ENCODE measurements at regions not wholly inside any gene's neighbourhood (a gene's known extent, or its start where the extent isn't known, plus 50 kb on each side); places are given as distances from the start of the nearest gene placed in this dataset.

GRCh38 chr9:784202-784601 lies 57.3 kb upstream of the DMRT1 start:
- no peaks in the 10 kb centered on the region for H3K27me3 ChIP-seq (ENCODE audit: control insufficient read depth, insufficient read depth, low read length)
- no peak overlapping the region for H2BK20ac ChIP-seq (ENCODE audit: low read depth, low read length)
- H3K56ac ChIP-seq (ENCODE audit: extremely low read depth, insufficient read depth, low read length): no peak overlapping the region
- POLR2A ChIA-PET (ENCODE audit: unreplicated experiment): no interaction called here
- H4K8ac ChIP-seq (ENCODE audit: low read depth in 2 of 2, low read length in 2 of 2): no peak overlapping the region
- no peak overlapping the region for H3K4me3 ChIP-seq (ENCODE audit: insufficient read depth, low read depth, low read length)
- H3K9me1 ChIP-seq (ENCODE audit: insufficient read depth, low read length): no peaks in the 10 kb centered on the region
- H2BK120ac ChIP-seq (ENCODE audit: low read depth, low read length): no peak overlapping the region
- H3K27ac ChIP-seq (ENCODE audit: insufficient read depth, low read length): no peak overlapping the region
- BruUV-seq (replicated peaks): no TSS peak
- H2AFZ ChIP-seq (replicated peaks; ENCODE audit: low read length, poor library complexity): peak overlapping the region; percentile 16
- H3K9me3 ChIP-seq (ENCODE audit: control insufficient read depth, insufficient read depth, low read length): no peaks in the 10 kb centered on the region
- H4K20me1 ChIP-seq (ENCODE audit: insufficient read depth, low read length): no peaks in the 10 kb centered on the region
- WGBS, 2 experiments (ENCODE audit: extremely low coverage in 2 of 2, insufficient read length in 1 of 2): no CpG with 5 or more reads among the region's 1 CpG
- H2AK9ac ChIP-seq (replicated peaks; ENCODE audit: low read depth, low read length, poor library complexity): no peak overlapping the region
- H4K5ac ChIP-seq (ENCODE audit: low read depth, low read length): no peak overlapping the region
- no peak overlapping the region for H3K23ac ChIP-seq (ENCODE audit: low read depth, low read length)
- H4K91ac ChIP-seq (ENCODE audit: insufficient read depth, low read depth, low read length): no peak overlapping the region
- no peak overlapping the region for H3K14ac ChIP-seq (replicated peaks; ENCODE audit: low read depth, low read length)
- CTCF ChIA-PET: no interaction called here
- H2BK15ac ChIP-seq (ENCODE audit: low read depth, low read length): no peak overlapping the region
- intact Hi-C loops (cut with micrococcal nuclease): no loop called here
- H3K9ac ChIP-seq (ENCODE audit: low read depth, low read length): no peak overlapping the region
- no peaks in the 10 kb centered on the region for H3K79me1 ChIP-seq (ENCODE audit: low read depth in 1 of 2, low read length in 2 of 2)
- H3K4ac ChIP-seq (ENCODE audit: low read depth, low read length): no peak overlapping the region
- no peak overlapping the region for H2BK5ac ChIP-seq (ENCODE audit: low read depth, low read length, poor library complexity, severe bottlenecking)
- H3K4me1 ChIP-seq (ENCODE audit: control insufficient read depth, insufficient read depth, low read length): peaks cover 3% of the 10 kb centered on the region; the same call in 1 of the 2 replicates
- no peak overlapping the region for H3K18ac ChIP-seq (ENCODE audit: low read depth, low read length)
- dilution Hi-C loops (cut with HindIII; ENCODE audit: low sequenced_read_pairs, unreplicated experiment): no loop called here
- DNase-seq (peak; percentile 52), ATAC-seq (ENCODE audit: low read depth) (no peak)
- H2AK5ac ChIP-seq (ENCODE audit: low read depth, low read length): no peak overlapping the region
- in situ Hi-C loops (cut with MboI; ENCODE audit: low sequenced_read_pairs): no loop called here
- H3K4me2 ChIP-seq (ENCODE audit: low read depth, low read length): no peak overlapping the region
- H3K36me3 ChIP-seq (ENCODE audit: control insufficient read depth, insufficient read depth, low read length): no peaks in the 10 kb centered on the region
- TF ChIP-seq POLR2A (IDR thresholded peaks at IDR 0.05; ENCODE audit: low read depth, low read length) (no peak), MAFK (IDR thresholded peaks at IDR 0.05; ENCODE audit: low read depth, low read length) (no peak), RFX5 (IDR thresholded peaks at IDR 0.05; ENCODE audit: low read depth, low read length) (no peak), RAD21 (IDR thresholded peaks at IDR 0.05; ENCODE audit: low read length) (no peak), MXI1 (IDR thresholded peaks at IDR 0.05; ENCODE audit: borderline replicate concordance, low read depth, low read length) (no peak), RCOR1 (IDR thresholded peaks at IDR 0.05; ENCODE audit: insufficient replicate concordance, low read length) (no peak), MAZ (IDR thresholded peaks at IDR 0.05; ENCODE audit: borderline replicate concordance, low read depth, low read length) (no peak), BHLHE40 (IDR thresholded peaks at IDR 0.05; ENCODE audit: low read depth, low read length) (no peak), CHD1 (IDR thresholded peaks at IDR 0.05; ENCODE audit: low read depth, low read length) (no peak), CEBPB (IDR thresholded peaks at IDR 0.05; ENCODE audit: low read depth, low read length) (no peak), CTCF (conservative IDR thresholded peaks at IDR 0.05; ENCODE audit: low read depth, low read length) (no peak), FOS (IDR thresholded peaks at IDR 0.05; ENCODE audit: low read depth, low read length) (no peak), NFE2L2 (IDR thresholded peaks at IDR 0.05; ENCODE audit: low read depth, low read length) (no peak), SMC3 (IDR thresholded peaks at IDR 0.05; ENCODE audit: low read depth, low read length) (no peak)
- TF ChIP-seq, protein P1, sequence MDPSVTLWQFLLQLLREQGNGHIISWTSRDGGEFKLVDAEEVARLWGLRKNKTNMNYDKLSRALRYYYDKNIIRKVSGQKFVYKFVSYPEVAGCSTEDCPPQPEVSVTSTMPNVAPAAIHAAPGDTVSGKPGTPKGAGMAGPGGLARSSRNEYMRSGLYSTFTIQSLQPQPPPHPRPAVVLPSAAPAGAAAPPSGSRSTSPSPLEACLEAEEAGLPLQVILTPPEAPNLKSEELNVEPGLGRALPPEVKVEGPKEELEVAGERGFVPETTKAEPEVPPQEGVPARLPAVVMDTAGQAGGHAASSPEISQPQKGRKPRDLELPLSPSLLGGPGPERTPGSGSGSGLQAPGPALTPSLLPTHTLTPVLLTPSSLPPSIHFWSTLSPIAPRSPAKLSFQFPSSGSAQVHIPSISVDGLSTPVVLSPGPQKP (IDR thresholded peaks at IDR 0.05; ENCODE audit: borderline replicate concordance, low read depth, low read length): no peak
- TF ChIP-seq, protein P2, sequence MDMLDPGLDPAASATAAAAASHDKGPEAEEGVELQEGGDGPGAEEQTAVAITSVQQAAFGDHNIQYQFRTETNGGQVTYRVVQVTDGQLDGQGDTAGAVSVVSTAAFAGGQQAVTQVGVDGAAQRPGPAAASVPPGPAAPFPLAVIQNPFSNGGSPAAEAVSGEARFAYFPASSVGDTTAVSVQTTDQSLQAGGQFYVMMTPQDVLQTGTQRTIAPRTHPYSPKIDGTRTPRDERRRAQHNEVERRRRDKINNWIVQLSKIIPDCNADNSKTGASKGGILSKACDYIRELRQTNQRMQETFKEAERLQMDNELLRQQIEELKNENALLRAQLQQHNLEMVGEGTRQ (IDR thresholded peaks at IDR 0.05; ENCODE audit: low read depth, low read length): no peak

Measured in IMR-90 (cell line).